DMS114 treated with DMSO at 0.1 percent for 48 hours (cell line): ENCODE measurements at regions not wholly inside any gene's neighbourhood (a gene's known extent, or its start where the extent isn't known, plus 50 kb on each side); places are given as distances from the start of the nearest gene placed in this dataset.
A peak's percentile ranks its signal among the peaks of the same experiment; 100 is the strongest.

ENCODE experiments used
- DNase-seq: peaks from one replicate; lab custom pipeline; 2025; ENCODE audit not compliant: unreplicated experiment; lab: John Stamatoyannopoulos, UW

GRCh38 chr12:104858611-104859543 lies 99.2 kb downstream of the SLC41A2 start:
- DNase-seq: no peak

GRCh38 chr12:104856531-104856930 lies 101.6 kb downstream of the SLC41A2 start:
- no peak for DNase-seq

GRCh38 chr12:104855599-104855998 lies 102.5 kb downstream of the SLC41A2 start:
- no peak for DNase-seq

GRCh38 chr12:104852896-104853295 lies 105.2 kb downstream of the SLC41A2 start:
- DNase-seq: peak; percentile 14

GRCh38 chr12:104852102-104852501 lies 106.0 kb downstream of the SLC41A2 start:
- no peak for DNase-seq

- no peak for DNase-seq
Measured at GRCh38 chr12:104850781-104851180, 107.3 kb downstream of the SLC41A2 start.

GRCh38 chr12:104846056-104846767 lies 111.9 kb downstream of the SLC41A2 start:
- no peak for DNase-seq

- no peak for DNase-seq
Measured at GRCh38 chr12:104844123-104844522, 114.0 kb downstream of the SLC41A2 start.

GRCh38 chr12:104840262-104840661 lies 117.8 kb downstream of the SLC41A2 start:
- no peak for DNase-seq

- no peak for DNase-seq
Measured at GRCh38 chr12:104835317-104835716, 122.8 kb downstream of the SLC41A2 start.

- no peak for DNase-seq
Measured at GRCh38 chr12:104834607-104835006, 123.5 kb downstream of the SLC41A2 start.

GRCh38 chr12:104833756-104834155 lies 124.3 kb downstream of the SLC41A2 start:
- DNase-seq: no peak

- no peak for DNase-seq
Measured at GRCh38 chr12:104828015-104828414, 130.1 kb downstream of the SLC41A2 start.

GRCh38 chr12:104827587-104827986 lies 130.5 kb downstream of the SLC41A2 start:
- no peak for DNase-seq

GRCh38 chr12:104825408-104825807 lies 132.7 kb downstream of the SLC41A2 start:
- no peak for DNase-seq

GRCh38 chr12:104823985-104824461 lies 134.1 kb downstream of the SLC41A2 start:
- DNase-seq: no peak

- DNase-seq: no peak
Measured at GRCh38 chr12:104822941-104823340, 135.1 kb downstream of the SLC41A2 start.

GRCh38 chr12:104816845-104817503 lies 141.1 kb downstream of the SLC41A2 start:
- no peak for DNase-seq

- DNase-seq: no peak
Measured at GRCh38 chr12:104815935-104816334, 142.2 kb downstream of the SLC41A2 start.

GRCh38 chr12:104814944-104815343 lies 143.1 kb downstream of the SLC41A2 start:
- DNase-seq: no peak
